Rectal smooth muscle tissue (tissue), 1 donor: ENCODE measurements at regions not wholly inside any gene's neighbourhood (a gene's known extent, or its start where the extent isn't known, plus 50 kb on each side); places are given as distances from the start of the nearest gene placed in this dataset.
"Not testable (repeated sequence)": the region's sequence is repeated elsewhere in the genome, so short reads cannot be mapped to it uniquely, and the experiment has no call there.

Source experiments
- H3K27ac ChIP-seq: one replicate; pipeline ENCODE4 v1.7.0; 2013; ENCODE audit warnings: low read depth, low read length, inconsistent platforms
- H3K27me3 ChIP-seq: one replicate; pipeline ENCODE4 v1.7.0; 2013; ENCODE audit warnings: low read length; ENCODE audit not compliant: control insufficient read depth, insufficient read depth
- H3K36me3 ChIP-seq: one replicate; pipeline ENCODE4 v1.7.0; 2013; ENCODE audit warnings: low read length; ENCODE audit not compliant: control insufficient read depth, insufficient read depth
- H3K4me1 ChIP-seq: one replicate; pipeline ENCODE4 v1.7.0; 2013; ENCODE audit warnings: low read length; ENCODE audit not compliant: control insufficient read depth, insufficient read depth
- H3K4me3 ChIP-seq: one replicate; pipeline ENCODE4 v1.7.0; 2013; ENCODE audit warnings: low read length
- H3K9ac ChIP-seq: one replicate; pipeline ENCODE4 v1.7.0; 2013; ENCODE audit warnings: low read length

DNA sequence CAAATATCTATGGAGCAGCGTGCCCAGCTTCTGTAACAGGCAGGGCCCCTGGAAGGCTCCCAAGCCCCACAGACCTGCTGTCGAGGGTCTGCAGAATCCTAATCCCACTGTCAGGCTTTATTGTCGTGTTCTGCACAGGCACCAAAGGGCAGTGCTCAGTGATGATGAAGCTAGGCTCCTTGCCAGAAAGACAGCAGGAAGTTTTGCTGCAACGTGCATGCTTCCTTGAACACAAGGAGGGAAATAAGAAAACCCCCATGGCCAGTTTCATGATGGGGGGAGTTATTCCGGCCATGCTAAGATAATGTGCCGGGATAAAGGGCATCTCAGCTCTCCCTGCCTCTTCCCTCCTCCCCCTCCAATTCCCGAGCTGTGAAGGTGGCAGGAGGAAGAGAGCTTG is 109.4 kb upstream of the KCNG1 start:
- Histone ChIP-seq H3K9ac (no peak overlapping the region), H3K27me3 (no peaks in the 10 kb centered on the region), H3K36me3 (no peaks in the 10 kb centered on the region), H3K4me1 (no peaks in the 10 kb centered on the region), H3K27ac (no peak overlapping the region), H3K4me3 (no peak overlapping the region)

DNA sequence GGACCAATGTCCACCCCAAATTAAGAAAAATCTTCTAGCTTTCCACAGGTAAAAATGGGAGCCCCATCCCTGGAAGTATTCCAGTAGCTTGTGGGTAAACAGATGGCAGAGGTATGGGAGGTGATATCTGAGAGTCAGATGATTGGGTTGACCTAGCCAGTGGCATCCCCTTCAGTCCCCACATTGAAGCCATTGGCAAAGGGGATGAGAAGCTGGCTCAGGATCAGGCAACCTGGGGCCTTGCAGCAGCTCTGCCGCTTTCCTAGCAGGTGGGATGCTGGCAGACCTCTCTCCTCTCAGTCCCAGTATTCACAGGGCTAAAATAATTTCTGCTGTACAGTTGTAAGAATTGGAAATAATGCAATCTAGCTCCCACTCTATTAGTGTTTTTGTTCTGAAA is 108.9 kb upstream of the KCNG1 start:
- Histone ChIP-seq H3K4me3 (no peak overlapping the region), H3K27me3 (no peaks in the 10 kb centered on the region), H3K9ac (no peak overlapping the region), H3K27ac (no peak overlapping the region), H3K36me3 (no peaks in the 10 kb centered on the region), H3K4me1 (no peaks in the 10 kb centered on the region)

DNA sequence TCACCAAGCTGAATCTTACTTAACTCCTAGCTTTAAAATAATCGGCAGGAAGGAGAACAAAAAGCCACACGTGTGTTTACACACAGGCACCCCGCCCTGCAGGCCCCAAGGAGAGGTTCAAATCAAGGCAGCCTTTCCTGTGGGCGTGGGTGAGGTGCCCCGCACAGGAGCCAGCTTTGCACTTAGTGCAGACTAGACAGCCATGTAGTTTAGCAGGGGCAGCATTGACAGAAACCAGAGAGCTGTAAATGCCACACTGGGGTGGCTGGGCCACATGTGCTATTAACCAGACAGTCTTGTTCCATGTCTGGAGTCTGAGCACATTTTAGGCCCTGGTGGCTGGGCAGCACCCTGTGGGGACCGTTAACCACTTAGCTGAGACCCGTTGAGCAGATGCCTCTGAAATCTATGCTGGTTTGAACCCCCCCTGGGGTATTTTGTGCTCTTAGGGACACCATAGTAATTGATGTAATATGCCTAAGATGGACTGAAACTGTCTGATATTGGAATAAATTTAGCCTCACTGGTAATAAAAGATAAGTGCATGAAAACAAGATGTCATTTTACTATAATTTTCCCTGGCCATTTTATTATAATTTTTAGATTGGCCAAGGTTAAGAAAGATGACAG is 106.4 kb upstream of the KCNG1 start:
- Histone ChIP-seq H3K9ac (no peak overlapping the region), H3K36me3 (no peaks in the 10 kb centered on the region), H3K27me3 (no peaks in the 10 kb centered on the region), H3K4me1 (no peaks in the 10 kb centered on the region), H3K27ac (no peak overlapping the region), H3K4me3 (no peak overlapping the region)

DNA sequence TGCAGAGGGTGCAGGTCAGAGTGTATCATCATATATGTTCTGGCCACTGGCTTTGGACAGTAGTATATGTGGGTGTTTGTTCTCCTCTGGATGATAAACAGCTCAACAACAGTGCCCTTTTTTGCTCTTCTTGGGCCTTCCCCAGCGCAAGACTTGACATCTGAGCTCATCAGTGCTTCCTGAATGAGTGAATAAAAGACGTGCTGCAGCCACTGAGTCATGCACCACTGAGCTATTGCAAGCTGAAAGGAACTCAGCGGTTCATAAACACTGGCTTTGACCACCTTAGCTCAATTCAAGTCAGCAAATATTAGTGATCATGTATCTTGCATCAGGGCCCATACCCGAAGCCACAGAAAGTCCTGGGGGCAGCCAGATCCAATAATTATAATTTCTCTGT is 105.3 kb upstream of the KCNG1 start:
- Histone ChIP-seq H3K36me3 (no peaks in the 10 kb centered on the region), H3K9ac (no peak overlapping the region), H3K4me1 (no peaks in the 10 kb centered on the region), H3K27ac (no peak overlapping the region), H3K27me3 (no peaks in the 10 kb centered on the region), H3K4me3 (no peak overlapping the region)

DNA sequence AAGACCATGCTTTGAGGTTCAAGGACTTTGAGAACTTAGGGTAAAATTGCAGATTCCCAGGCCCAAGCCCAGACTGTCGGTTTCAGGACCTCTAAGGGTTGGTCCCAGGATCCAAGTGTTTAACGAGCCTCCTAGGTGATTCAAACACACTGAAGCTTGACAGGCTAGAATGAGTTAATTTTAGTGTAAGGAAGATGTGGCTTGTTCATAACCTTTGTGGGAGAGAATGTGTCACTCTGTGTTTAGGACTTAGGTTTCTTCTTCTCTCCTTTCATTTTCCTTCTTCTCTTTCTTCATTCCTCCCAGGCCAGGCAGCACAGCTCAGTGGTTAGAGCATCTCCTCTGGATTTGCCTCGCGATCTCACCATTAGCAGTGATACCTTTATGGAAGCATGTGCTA is 104.8 kb upstream of the KCNG1 start:
- Histone ChIP-seq H3K36me3 (no peaks in the 10 kb centered on the region), H3K4me1 (no peaks in the 10 kb centered on the region), H3K4me3 (no peak overlapping the region), H3K9ac (no peak overlapping the region), H3K27ac (no peak overlapping the region), H3K27me3 (no peaks in the 10 kb centered on the region)

DNA sequence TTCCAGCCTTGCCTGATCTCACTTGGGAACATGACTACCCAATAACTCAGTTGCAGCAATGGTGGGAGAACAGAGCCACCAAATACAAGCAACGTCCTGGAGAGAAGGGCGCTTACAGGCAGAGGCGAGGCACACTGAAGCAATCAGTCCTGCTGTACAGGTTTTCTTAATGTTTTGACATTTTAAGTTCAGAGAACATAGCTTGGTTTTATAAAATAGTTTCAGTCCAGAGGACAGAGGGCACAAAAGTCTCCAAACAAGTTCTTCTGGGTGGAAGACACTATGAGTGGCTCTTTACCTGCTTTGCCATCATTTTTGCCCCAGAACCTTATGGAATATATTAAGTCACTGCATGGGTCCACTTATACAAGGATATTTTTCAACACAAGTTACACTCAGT is 103.4 kb upstream of the KCNG1 start:
- Histone ChIP-seq H3K27me3 (no peaks in the 10 kb centered on the region), H3K4me3 (no peak overlapping the region), H3K36me3 (no peaks in the 10 kb centered on the region), H3K9ac (no peak overlapping the region), H3K27ac (no peak overlapping the region), H3K4me1 (no peaks in the 10 kb centered on the region)

DNA sequence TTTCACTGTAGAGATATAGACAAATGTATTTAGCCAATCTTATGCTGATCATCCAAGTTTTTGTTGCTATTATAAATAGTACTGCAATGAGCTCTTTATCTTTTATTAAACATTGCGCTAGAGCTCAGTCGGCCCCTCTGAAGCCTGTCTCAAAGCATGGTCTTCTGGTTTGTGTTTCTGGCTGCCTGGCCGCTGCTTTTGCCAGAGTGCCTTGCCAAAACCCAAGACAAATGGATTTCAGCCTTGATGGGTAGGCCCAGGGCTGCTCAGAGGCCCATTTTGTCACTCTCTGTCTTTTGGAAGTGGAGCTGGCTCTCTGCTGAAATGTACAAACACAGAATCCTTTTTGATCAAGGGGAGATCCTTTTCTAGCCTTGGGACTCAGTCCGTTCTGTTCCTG is 102.9 kb upstream of the KCNG1 start:
- no peak overlapping the region for H3K9ac ChIP-seq
- no peaks in the 10 kb centered on the region for H3K27me3 ChIP-seq
- peaks cover 3% of the 10 kb centered on the region for H3K4me1 ChIP-seq
- H3K36me3 ChIP-seq: no peaks in the 10 kb centered on the region
- no peak overlapping the region for H3K4me3 ChIP-seq
- H3K27ac ChIP-seq: peak overlapping the region; percentile 17

DNA sequence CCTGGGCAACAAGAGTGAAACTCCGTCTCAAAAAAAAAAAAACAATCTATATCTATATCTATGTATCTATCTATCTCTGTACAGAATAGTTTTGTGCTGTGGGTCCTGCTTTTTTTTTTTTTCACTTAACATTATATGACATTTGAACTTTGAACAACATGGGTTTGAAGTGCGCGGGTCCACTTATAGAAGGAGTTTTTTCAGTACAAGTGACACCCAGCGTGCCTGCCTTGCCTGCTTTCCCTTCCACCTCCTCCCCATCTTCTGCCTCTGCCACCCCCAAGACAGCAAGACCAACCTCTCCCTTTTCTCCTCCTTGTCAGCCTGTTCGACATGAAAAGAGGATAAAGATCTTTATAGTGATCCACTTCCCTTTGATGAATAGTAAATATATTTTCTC is 102.2 kb upstream of the KCNG1 start:
- Histone ChIP-seq H3K36me3 (no peaks in the 10 kb centered on the region), H3K4me1 (peaks cover 10% of the 10 kb centered on the region), H3K4me3 (no peak overlapping the region), H3K27ac (no peak overlapping the region), H3K9ac (no peak overlapping the region), H3K27me3 (no peaks in the 10 kb centered on the region)

DNA sequence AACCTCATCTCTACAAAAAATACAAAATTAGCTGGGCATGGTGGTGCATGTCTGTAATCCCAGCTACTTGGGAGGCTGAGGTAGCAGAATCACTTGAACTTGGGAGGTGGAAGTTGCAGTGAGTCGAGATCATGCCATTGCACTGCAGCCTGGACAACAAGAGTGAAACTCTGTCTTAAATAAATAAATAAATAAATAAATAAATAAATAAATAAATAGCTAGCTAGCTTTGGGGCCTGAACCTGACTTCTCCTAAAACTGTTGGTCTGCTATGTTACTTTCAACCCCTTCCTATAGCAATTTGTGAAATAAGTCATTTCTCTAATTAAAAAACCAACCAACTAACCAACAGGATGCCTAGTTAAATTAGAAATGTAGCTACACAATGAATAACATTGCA is 101.0 kb upstream of the KCNG1 start:
- not testable (repeated sequence) for H3K4me3 ChIP-seq, H3K27ac ChIP-seq, H3K9ac ChIP-seq, H3K27me3 ChIP-seq, H3K36me3 ChIP-seq
- H3K4me1 ChIP-seq: peaks cover 11% of the 10 kb centered on the region

DNA sequence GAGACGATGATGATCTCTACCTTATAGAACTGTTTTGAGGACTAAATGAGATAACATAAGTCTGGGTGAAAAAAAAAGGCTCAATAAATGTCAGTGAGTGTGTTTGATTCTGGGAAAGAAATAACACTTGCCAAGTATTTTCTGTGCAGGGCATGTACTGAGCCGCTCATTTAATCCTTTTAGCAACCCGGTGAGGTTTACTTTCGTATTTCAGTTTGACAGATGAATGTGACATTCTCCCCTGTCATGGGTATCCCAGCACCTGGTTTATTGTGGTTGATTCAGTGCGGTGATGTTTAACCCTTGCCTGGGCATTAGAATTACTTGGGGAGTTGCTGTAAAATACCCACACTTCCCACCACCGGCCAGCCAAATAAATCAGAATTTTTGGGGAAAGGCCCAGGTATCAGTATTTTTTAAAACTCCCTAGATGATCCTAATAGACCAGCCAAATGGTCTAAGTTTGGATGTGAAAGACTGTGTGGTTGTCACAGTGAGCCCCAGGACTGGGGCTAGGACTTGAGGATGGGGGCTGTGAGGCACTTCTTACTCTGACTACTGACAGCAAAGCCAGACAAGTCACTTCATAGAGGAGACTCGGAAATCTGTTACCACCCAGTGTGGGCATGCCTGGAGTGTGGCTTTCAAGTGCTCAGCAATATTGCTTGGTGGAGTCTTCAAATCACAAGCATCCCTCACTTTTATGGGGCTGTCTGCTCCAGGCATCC is 100.2 kb upstream of the KCNG1 start:
- H3K9ac ChIP-seq: no peak overlapping the region

DNA sequence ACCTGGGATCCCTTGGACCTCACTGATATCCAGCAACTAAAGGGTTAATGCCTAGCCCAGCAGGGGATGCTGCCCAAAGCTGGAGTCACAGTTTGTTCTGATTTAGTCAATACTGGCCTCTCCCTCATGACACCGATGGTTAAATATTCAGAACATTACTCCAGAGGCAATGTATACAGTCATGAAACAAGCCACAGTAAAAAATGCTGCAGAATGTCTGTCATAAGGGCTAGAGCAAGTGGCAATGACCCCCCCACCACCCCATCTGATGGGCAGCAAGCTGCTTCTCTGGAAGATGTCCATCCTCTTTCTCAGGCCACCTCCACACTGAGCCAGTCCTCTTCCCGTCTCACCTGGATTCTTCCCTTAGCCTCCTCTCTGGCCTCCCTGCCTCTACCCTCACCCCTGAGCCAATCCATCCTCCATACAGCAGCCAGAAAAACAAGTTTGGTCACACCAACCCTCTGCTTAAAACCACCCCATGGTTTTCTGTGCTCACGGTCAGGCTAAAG is 99.0 kb upstream of the KCNG1 start:
- H3K27ac ChIP-seq: no peak overlapping the region

More for the DNA sequence above, 100.2 kb upstream of the KCNG1 start:
- H3K4me3 ChIP-seq: no peak overlapping the region
- H3K27me3 ChIP-seq: peaks cover 2% of the 10 kb centered on the region
- no peak overlapping the region for H3K27ac ChIP-seq
- H3K36me3 ChIP-seq: no peaks in the 10 kb centered on the region
- H3K4me1 ChIP-seq: peaks cover 11% of the 10 kb centered on the region

DNA sequence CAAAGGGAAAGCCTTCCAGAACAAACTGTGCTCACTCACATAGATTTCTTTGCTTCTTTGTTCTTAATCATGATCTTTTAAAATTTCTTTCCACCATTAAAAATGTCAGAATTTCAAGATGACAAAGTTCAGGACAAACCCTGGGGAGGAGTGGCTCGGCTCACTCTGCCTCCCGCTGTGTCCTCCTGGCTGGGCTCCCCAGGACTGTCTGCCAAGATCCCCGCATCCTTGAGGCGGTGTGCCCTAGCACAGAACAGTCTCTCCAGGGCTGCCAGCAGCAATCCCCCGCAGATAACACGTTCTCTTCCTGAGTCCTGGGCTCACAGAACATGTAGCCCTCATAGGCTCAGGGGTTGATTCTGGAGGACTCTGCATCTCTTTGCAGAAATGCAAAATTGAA is 98.4 kb upstream of the KCNG1 start:
- H3K4me1 ChIP-seq: peaks cover 11% of the 10 kb centered on the region
- no peak overlapping the region for H3K4me3 ChIP-seq
- H3K27me3 ChIP-seq: peaks cover 2% of the 10 kb centered on the region
- no peak overlapping the region for H3K27ac ChIP-seq
- no peaks in the 10 kb centered on the region for H3K36me3 ChIP-seq
- no peak overlapping the region for H3K9ac ChIP-seq

More for the DNA sequence above, 99.0 kb upstream of the KCNG1 start:
- no peak overlapping the region for H3K4me3 ChIP-seq
- H3K36me3 ChIP-seq: no peaks in the 10 kb centered on the region
- no peak overlapping the region for H3K9ac ChIP-seq
- peaks cover 2% of the 10 kb centered on the region for H3K27me3 ChIP-seq
- H3K4me1 ChIP-seq: peaks cover 11% of the 10 kb centered on the region

DNA sequence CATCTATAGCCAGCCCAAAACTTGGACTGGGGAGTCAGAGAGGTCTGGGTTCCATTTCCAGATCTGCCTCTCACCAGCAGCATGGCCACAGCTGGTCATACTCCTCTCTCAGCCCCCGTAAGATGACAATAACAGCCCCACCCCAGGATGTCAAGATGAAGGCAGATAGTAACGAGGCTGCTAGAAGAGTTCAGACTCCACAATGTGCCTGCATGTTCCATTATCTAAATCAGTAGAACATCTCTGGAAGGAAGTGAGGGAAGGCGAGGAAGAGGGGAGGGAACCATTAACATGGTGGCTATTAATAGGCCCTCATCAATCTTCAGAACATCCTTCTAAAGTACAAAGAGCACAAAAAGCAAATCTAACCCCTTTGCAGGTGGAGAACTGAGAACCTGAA is 98.0 kb upstream of the KCNG1 start:
- Histone ChIP-seq H3K36me3 (no peaks in the 10 kb centered on the region), H3K9ac (no peak overlapping the region), H3K27ac (no peak overlapping the region), H3K4me3 (no peak overlapping the region), H3K4me1 (peaks cover 11% of the 10 kb centered on the region), H3K27me3 (peaks cover 2% of the 10 kb centered on the region)
